Psoas muscle (tissue), 7 donors: ENCODE measurements at regions not wholly inside any gene's neighbourhood (a gene's known extent, or its start where the extent isn't known, plus 50 kb on each side); places are given as distances from the start of the nearest gene placed in this dataset.

Source experiments
- ATAC-seq, 4 donors: fragments of 200-7000 bp; cut with Tn5 transposase; one replicate each; pipeline ENCODE4 v1.9.1; 2020; ENCODE audit warnings: moderate library complexity in 3 of 4, mild to moderate bottlenecking in 2 of 4
- DNase-seq, 2 donors: peaks; one replicate each; pipeline ENCODE4 v3.0.0-alpha.2; 2020
- H3K27ac ChIP-seq: fragments of 200-600 bp; one replicate; pipeline ENCODE4 v1.8.0; 2022
- H3K27me3 ChIP-seq, 3 donors: fragments of 200-600 bp in 1 of 3; one replicate each; pipeline versions ENCODE4 v1.6.1 to v1.8.0; 2013 to 2022; ENCODE audit warnings: low read length in 2 of 3, mild to moderate bottlenecking in 2 of 3, moderate library complexity in 1 of 3; ENCODE audit not compliant: insufficient read depth in 3 of 3
- H3K36me3 ChIP-seq, 2 donors: fragments of 200-600 bp in 1 of 2; one replicate each; pipeline versions ENCODE4 v1.6.1 to v1.8.0; 2013 to 2022; ENCODE audit warnings: low read depth in 1 of 2, mild to moderate bottlenecking in 1 of 2, moderate library complexity in 1 of 2; ENCODE audit not compliant: insufficient read depth in 1 of 2
- H3K4me1 ChIP-seq: fragments of 200-600 bp; one replicate; pipeline ENCODE4 v1.8.0; 2022
- H3K4me3 ChIP-seq: fragments of 200-600 bp; one replicate; pipeline ENCODE4 v1.8.0; 2022; ENCODE audit warnings: mild to moderate bottlenecking
- H3K9me3 ChIP-seq: fragments of 200-600 bp; one replicate; pipeline ENCODE4 v1.8.0; 2022
- CTCF ChIP-seq: fragments of 200-600 bp; IDR thresholded peaks from one replicate; pipeline ENCODE4 v1.8.0; 2022; ENCODE audit warnings: antibody characterized with exemption
- WGBS, 3 donors: extraction: QIAGEN DNeasy Blood & Tissue Kit; methylation state at CpG; one replicate each; pipeline versions ENCODE4 v1.1.6 to v1.1.7; 2013; 5-methylcytosine and 5-hydroxymethylcytosine counted together
- intact Hi-C, 2 donors: fragments of 100-400 bp; cut with DNase I; formaldehyde crosslinking; loops; one replicate each; pipeline versions ENCODE4 v1.11.0 to v1.14.2; 2022
- donor health status: healthy with polysubstance abuse.
- donor health status: DM: no; HTN: no; CAD: no; lungs with moderate emphysema.
- donor health status: Bipolar disorder and iron deficiency.
- donor health status: healthy.
- donor health status: DM: yes; HTN: yes; CAD: no.
- donor health status: DM: no; HTN: no; CAD: no.
- donor health status: DM: yes; HTN: yes; CAD: no.

DNA sequence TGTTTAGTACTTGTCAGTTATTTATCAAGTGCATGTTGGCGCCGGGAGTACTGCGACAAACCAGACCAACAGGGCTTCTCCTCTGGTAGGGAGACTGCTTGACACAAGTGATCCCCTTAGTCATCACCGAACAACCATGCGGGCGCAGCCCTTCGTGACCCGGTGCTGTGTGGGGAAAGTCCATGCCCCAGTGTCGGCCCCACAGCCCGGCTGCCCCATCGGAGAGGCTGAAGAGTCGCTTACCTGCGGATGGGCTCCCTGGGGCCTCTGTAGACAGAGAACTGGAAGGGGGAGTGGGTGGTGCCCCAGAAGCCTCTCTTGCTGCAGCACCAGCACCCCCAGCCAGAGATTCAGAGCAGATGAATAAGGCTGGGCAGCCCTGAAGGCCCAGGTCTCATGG is 90.3 kb upstream of the PRR23E start:
- Histone ChIP-seq H3K4me1 (no peaks in the 10 kb centered on the region), H3K36me3 (no peaks in the 10 kb centered on the region), H3K9me3 (no peaks in the 10 kb centered on the region), H3K4me3 (no peak overlapping the region), H3K27me3 (no peaks in the 10 kb centered on the region), H3K27ac (no peak overlapping the region)
- WGBS, 3 donors, result 90 to 91% (median 91%) methylated on average over 13 of the region's 13 CpGs
- ATAC-seq, result no peak
- intact Hi-C loops, result no loop called here
- DNase-seq, result no peak
- no peak for TF ChIP-seq CTCF

- ATAC-seq, result no peak
- Histone ChIP-seq H3K27ac (no peak overlapping the region), H3K27me3 (no peaks in the 10 kb centered on the region), H3K4me1 (no peaks in the 10 kb centered on the region), H3K36me3 (no peaks in the 10 kb centered on the region), H3K4me3 (no peak overlapping the region), H3K9me3 (no peaks in the 10 kb centered on the region)
- WGBS, 3 donors, result 49 to 52% (median 51%) methylated on average over 10 of the region's 10 CpGs
- no peak for TF ChIP-seq CTCF
- DNase-seq, result no peak
- intact Hi-C loops, result no loop called here
These were observed 89.9 kb upstream of the PRR23E start for GRCh38 chr3:127103080-127103479.

- Histone ChIP-seq H3K36me3 (no peaks in the 10 kb centered on the region), H3K27ac (no peak overlapping the region), H3K4me3 (no peak overlapping the region), H3K4me1 (no peaks in the 10 kb centered on the region), H3K9me3 (no peaks in the 10 kb centered on the region), H3K27me3 (no peaks in the 10 kb centered on the region)
- 80 to 87% (median 81%) methylated on average over 7 of the region's 7 CpGs for WGBS, 3 donors
- ATAC-seq, result no peak
- intact Hi-C loops, result no loop called here
- no peak for DNase-seq
- TF ChIP-seq CTCF, result no peak
These were observed 88.3 kb upstream of the PRR23E start for GRCh38 chr3:127104586-127104985.

DNA sequence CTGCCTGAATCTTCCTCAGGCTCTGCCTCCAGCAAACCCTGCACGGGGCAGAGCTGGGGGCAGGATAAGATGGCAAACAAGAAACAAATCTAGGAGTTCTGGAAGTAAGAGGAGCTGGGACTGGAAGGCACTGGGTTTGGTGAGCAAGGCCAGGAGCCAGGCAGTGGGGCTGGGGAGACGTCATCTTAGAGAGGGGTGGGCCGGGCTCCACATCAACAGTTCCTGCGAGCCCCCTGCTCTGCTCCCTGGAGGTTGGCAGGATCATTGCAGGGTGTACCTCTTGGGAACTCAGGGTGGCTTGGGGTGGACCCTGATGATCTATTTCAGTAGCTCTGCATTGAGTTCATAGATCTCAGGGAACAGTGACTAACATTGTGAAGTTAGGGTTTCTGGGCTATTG is 87.3 kb upstream of the PRR23E start:
- DNase-seq (no peak), ATAC-seq (no peak)
- Histone ChIP-seq H3K36me3 (no peaks in the 10 kb centered on the region), H3K4me1 (no peaks in the 10 kb centered on the region), H3K27me3 (no peaks in the 10 kb centered on the region), H3K4me3 (no peak overlapping the region), H3K9me3 (no peaks in the 10 kb centered on the region), H3K27ac (no peak overlapping the region)
- TF ChIP-seq CTCF, result no peak
- intact Hi-C loops, result no loop called here
- 69 to 85% (median 77%) methylated on average over 4 of the region's 4 CpGs for WGBS, 3 donors

DNA sequence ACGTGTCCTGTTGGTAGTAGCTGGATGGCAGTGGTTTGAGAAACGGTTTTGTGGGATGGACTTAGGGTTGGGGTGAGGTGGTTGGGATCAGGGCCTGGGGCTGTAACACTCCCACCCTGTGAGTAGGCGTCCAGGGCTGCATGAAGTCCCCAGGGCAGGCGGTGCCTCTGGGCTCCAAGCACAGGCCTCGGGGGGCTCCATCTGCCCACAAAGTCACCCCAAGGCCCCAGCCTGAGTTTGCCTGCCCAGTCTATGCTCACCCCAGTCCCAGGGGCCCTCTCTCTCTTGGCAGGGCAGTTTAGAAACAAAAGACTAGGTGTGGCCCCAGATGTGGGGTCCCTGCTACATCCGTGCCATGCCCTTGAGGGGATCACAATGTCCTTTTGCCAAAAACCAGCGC is 86.9 kb upstream of the PRR23E start:
- no peaks in the 10 kb centered on the region for H3K27me3 ChIP-seq
- no peaks in the 10 kb centered on the region for H3K36me3 ChIP-seq
- DNase-seq, result no peak
- no peak for ATAC-seq
- no peak overlapping the region for H3K27ac ChIP-seq
- 86 to 92% (median 89%) methylated on average over 7 of the region's 7 CpGs for WGBS, 3 donors
- no peak overlapping the region for H3K4me3 ChIP-seq
- H3K9me3 ChIP-seq, result no peaks in the 10 kb centered on the region
- no peaks in the 10 kb centered on the region for H3K4me1 ChIP-seq
- no peak for TF ChIP-seq CTCF
- intact Hi-C loops, result no loop called here
